CD4-positive, alpha-beta T cell treated with Interleukin-1 beta for 1 hour (primary cell): ENCODE measurements at regions not wholly inside any gene's neighbourhood (a gene's known extent, or its start where the extent isn't known, plus 50 kb on each side); places are given as distances from the start of the nearest gene placed in this dataset.

ENCODE experiments used
- DNase-seq, 2 donors: peaks; one replicate each; pipeline ENCODE4 v3.0.0-alpha.2; 2020 to 2022

GRCh38 chr12:20967756-20968155 lies 157.3 kb downstream of the SLCO1B3 start:
- DNase-seq = no peak

- DNase-seq = no peak
Observed at GRCh38 chr12:20969766-20970165, 159.3 kb downstream of the SLCO1B3 start.

GRCh38 chr12:20985399-20985798 lies 145.6 kb upstream of the SLCO1B1 start:
- DNase-seq = peak in 1 of 2 donors; percentile 9

GRCh38 chr12:21001778-21002177 lies 129.2 kb upstream of the SLCO1B1 start:
- no peak for DNase-seq

- no peak for DNase-seq
Observed at GRCh38 chr12:21025656-21026055, 105.3 kb upstream of the SLCO1B1 start.

GRCh38 chr12:21026302-21026701 lies 104.7 kb upstream of the SLCO1B1 start:
- DNase-seq = no peak

GRCh38 chr12:21054334-21054733 lies 76.7 kb upstream of the SLCO1B1 start:
- DNase-seq = no peak

- DNase-seq = no peak
Observed at GRCh38 chr12:21065845-21066244, 65.1 kb upstream of the SLCO1B1 start.

- DNase-seq = no peak
Observed at GRCh38 chr12:21073129-21073528, 57.9 kb upstream of the SLCO1B1 start.

- no peak for DNase-seq
Observed at GRCh38 chr12:21073822-21074460, 57.1 kb upstream of the SLCO1B1 start.
